ENCODE measurements at regions not wholly inside any gene's neighbourhood (a gene's known extent, or its start where the extent isn't known, plus 50 kb on each side); places are given as distances from the start of the nearest gene placed in this dataset.
"Not testable (repeated sequence)": the region's sequence is repeated elsewhere in the genome, so short reads cannot be mapped to it uniquely, and the experiment has no call there.

DNA sequence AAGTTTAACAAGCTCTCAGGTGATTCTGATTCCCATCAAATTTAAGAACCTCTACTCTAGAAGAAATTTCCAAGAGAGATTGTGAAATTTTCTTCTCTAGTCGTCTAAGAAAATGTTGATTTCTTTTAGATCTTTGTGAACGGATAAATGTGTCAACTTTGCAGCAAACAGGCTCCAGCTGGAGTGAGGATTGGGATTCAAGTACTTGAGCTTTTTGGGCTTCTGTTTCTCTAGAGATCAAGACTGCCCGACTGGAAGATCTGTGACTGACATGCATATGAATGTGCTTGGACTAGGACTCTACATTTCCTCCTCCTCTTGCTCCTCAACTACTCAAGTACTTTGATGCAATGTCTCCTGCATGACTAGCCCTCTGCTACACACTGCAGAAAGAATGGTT is 388.3 kb downstream of the TMEM38B start:
- no peak for DNase-seq (ENCODE audit: low read depth in 4 of 4, low spot score in 3 of 4)

DNA sequence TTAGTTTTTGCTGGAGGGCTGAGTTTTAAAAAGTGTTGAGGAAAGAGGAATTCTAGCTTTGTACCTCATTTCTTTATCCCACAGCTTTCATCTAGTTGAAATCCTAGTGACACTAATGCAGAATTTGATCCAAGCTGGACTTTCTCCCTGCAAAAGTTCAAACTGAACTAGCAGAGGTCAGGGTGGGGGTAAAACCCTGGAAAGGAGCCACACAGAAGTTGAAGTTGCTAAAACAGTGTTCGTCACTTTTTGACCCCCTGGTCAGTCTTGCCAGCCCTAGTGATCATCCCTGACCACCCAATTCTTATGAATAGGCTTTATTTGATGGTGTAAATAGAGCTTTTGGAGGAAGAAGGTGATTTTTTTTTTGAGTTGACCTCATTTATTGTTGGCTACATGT is 390.4 kb downstream of the TMEM38B start:
- DNase-seq (ENCODE audit: low read depth in 4 of 4, low spot score in 3 of 4): no peak

DNA sequence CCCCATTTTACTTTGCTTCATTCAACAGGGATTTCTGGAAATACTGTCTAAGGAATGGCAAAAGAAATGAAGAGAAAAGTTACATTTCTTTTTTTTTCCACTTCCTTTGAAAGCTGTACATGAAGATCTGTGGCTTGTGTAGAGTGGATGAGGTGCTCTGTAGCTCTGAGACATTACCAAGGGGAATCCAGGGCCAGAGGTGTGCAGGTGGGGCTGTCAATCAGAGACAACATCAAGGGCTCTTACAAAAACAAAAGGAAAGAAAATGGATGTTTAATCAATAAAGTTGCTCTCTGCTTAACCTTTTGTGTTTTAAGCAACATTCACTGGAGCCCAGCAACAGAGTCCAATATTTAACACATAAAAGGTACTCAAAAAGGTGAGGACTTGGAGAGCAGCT is 391.1 kb downstream of the TMEM38B start:
- DNase-seq (ENCODE audit: low read depth in 4 of 4, low spot score in 3 of 4): no peak

DNA sequence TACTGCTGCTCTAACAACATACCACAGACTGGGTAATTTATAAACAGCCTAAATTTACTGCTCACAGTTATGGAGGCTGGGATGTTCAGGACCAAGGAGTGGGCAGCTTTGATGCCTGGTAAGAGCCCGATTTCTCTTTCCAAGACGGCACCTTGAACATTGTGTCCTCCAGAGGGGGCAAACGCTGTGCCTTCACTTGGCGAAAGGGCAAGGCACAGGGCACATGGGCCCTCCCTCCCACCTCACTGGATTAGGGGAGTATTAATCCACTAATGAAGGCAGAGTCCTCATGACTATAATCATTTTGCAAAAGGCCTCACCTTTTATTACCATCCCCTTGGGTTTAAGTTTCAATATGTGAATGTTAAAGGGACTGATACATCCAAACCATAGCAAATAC is 397.7 kb downstream of the TMEM38B start:
- no peak for DNase-seq (ENCODE audit: low read depth in 4 of 4, low spot score in 3 of 4)

DNA sequence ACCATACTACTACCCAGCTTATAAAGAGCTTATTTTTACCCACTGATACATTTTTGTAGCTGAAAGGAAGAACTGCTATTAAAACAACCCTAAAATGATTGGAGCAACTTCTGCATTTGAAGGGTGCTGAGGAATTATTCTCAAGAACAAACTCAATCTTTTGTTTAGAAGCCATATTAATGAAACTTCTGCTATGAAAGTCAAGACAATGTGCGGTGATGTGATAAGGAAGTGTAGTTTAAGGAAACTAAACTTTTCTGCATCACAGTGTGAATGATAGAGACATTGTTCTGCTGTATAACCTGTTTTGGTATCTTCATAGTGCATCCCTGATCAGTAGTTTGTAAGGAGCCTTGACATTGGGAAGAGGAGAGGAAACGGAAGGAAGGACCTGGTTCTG is 408.5 kb downstream of the TMEM38B start:
- DNase-seq (ENCODE audit: low read depth in 4 of 4, low spot score in 3 of 4): no peak

DNA sequence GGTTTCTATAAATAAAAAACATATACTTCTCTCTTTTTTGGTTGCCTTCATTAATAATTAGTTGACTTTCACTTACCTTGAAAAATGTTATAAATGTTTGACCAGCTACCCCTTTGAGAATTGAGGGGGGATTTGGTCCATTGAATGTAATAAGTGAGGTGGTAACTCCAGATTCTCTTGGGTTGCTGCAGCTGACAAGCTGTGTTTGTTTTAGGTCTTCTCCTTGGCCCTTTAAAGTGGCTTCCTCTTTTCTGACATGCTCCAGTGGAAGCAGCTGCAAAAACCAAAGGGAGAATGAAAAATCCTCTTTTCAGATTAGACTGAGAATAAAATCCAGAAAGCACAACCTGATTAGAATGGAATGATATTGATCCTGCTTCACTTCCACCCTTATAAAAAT is 410.5 kb downstream of the TMEM38B start:
- no peak for DNase-seq (ENCODE audit: low read depth in 4 of 4, low spot score in 3 of 4)

DNA sequence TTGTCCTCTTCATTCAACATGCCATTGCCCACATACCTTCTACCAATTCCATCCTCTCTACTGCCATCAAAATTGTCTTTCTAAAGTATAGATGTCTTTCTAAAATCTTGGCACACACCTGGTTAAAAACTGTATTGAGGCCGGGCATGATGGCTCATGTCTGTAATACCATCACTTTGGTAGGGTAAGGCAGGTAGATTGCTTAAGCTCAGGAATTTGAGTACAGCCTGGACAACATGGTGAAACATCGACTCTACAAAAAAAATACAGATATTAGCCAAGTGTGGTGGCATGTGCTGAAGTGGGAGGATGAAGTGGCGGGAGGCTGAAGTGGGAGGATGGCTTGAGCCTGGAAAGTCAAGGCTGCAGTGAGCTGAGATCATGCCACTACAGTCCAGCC is 412.1 kb downstream of the TMEM38B start:
- DNase-seq (ENCODE audit: low read depth in 4 of 4, low spot score in 3 of 4): no peak

DNA sequence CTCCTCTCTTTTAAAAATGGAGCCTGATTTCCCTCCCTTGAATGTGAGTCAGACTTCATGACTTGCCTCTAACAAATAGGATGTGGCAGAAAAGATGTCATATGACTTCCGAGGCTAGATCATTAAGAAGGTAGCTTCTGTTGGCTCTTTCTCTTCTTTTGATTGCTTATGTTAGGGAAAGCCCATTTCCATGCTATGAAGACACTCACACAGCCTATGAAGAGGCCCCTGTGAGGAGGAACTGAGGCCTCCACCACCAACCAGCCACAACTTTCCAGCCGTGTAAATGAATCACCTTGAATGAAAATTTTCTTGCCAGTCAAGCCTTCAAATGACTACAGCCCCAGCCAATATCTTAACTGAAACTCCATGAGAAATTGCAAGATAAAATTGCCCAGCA is 413.4 kb downstream of the TMEM38B start:
- DNase-seq (ENCODE audit: low read depth in 4 of 4, low spot score in 3 of 4): no peak

DNA sequence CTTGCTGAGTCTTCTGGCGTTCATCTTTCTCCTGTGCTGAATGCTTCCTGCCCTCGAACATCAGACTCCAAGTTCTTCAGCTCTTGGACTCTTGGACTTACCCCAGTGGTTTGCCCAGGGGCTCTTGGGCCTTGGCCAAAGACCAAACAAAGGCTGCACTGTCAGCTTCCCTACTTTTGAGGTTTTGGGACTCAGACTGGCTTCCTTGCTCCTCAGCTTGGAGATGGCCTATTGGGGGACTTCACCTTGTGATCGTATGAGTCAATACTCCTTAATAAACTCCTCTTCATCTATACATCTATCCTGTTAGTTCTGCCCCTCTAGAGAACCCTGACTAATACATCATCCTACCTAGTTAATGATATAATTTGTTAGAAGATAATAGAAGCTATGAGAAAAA is 415.4 kb downstream of the TMEM38B start:
- not testable (repeated sequence) for DNase-seq (ENCODE audit: low read depth in 4 of 4, low spot score in 3 of 4)

DNA sequence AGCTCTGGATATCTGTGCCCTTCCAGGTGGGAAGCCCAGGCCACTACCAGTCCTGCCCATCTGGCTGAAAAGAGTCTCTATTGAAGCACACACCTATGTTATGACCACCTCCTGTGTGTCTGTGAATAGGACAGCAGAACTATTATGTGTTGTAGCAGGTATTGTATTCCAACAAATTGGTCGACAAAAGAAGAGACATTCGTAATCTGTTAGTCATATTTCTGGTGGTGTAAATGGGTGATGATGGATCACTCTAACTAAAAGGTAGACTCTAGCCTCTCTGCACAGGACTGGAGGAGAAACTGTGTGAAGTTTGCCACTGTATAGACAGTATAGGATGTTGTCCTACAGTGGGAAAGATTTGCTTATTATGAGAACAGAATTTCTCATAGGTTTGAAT is 416.1 kb downstream of the TMEM38B start:
- DNase-seq (ENCODE audit: low read depth in 4 of 4, low spot score in 3 of 4): no peak

DNA sequence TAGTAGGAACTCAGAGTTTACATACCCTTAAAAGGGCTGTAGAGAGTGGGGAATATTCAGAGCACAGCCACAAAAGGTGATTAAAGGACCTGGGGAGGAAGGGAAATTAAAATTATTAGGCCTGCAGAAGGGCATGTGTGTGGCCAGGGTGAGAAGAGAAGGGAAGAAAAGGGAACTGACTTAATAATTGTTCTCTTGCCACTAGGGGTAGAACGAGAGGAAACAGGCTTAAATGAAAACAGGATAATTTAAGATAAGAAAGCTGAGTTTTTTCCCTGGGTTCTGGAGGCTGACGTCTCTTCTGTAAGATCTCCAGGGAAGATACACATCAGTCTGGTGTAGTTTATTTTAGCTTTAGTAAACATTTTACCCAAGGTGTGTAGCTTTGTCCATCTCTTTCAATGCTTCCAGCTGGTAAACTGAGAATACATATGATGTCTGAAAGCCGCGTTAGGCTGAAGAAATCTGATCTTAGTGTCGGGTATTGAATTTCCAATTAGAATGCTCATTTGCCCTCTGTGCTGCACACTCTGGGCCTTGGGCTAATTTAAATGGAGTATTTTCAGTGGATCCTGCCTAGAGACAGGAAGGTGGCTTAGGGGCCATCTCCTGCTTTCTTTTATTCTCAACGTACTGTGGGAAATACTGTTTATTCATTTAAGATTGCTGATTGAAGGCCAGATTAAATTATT is 416.8 kb downstream of the TMEM38B start:
- DNase-seq (ENCODE audit: low read depth in 4 of 4, low spot score in 3 of 4): peak in 2 of 4 donors; percentile 14 to 29

DNA sequence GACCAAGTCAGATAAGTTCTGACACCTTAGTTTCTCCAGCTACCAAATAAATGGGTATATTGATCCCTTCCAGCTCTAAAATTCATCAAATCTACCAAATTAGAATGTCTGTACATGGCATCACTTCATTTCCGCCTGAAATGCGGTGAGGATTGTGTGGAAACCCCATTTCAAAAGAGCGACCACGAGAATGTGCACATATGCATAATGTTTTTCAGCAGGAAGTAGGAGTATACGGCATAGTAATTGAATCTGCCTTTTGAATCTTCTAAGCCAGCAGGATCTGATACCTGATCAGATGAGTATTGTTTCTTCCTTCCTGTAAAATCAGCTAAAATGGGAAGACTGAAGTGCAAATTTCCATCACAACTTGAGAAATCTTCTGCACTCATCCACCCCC is 418.6 kb downstream of the TMEM38B start:
- DNase-seq (ENCODE audit: low read depth in 4 of 4, low spot score in 3 of 4): no peak

DNA sequence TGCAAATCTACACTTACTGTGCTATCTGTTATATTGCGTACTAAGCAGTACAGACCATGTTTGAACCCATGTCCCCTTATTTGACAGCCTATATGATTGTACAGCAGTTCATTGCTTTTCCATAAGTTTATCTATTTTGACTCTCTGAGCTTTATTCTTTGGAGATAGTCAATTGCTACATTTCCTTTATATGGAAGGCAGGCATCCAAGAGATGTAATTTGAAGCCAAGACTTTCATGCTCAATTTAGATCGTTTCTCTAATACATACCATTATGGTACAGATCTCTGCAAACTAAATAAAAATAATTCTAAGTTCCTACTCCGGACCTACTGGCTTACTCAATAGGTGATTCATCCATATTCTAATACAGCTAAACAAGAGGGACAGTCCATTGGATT is 424.8 kb downstream of the TMEM38B start:
- no peak for DNase-seq (ENCODE audit: low read depth in 4 of 4, low spot score in 3 of 4)

DNA sequence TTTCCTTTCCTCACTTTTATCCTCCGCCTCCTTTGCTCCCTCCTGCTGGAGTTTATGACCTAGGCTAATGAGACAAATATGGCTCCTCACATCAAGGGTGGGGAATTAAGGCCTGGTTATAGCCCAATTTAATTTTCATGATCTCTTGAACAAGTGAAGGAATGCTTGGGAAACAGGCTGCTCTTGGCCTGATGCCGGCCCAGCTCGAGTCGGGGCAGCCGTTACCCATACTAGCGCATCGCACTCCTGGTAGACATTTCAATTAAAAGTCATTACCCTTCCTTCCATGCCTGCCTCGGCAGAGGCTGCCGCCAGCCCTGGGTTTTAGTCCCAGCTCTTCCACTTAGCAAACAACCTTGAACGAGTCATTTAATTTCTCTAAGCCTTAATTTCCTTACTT is 425.7 kb downstream of the TMEM38B start:
- no peak for DNase-seq (ENCODE audit: low read depth in 4 of 4, low spot score in 3 of 4)

DNA sequence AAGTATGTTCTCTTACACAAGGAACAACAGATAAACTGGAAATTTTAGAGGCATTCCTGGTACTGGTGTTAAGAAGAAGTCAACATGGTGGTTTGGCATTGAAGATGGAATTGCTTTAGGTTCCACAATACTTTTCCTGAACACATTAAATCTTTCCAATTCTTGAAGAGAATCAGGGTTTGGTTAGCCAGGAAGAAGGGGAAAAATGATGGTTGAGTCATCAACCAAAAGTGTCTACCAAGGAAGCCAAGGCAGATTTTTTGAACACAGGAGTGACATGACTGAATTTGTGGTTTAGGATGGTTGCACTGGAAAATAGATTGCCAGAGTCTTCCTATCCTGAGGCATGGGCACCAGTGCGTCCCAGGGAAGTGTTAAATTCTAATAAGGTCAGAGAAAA is 433.4 kb downstream of the TMEM38B start:
- DNase-seq (ENCODE audit: low read depth in 4 of 4, low spot score in 3 of 4): no peak

DNA sequence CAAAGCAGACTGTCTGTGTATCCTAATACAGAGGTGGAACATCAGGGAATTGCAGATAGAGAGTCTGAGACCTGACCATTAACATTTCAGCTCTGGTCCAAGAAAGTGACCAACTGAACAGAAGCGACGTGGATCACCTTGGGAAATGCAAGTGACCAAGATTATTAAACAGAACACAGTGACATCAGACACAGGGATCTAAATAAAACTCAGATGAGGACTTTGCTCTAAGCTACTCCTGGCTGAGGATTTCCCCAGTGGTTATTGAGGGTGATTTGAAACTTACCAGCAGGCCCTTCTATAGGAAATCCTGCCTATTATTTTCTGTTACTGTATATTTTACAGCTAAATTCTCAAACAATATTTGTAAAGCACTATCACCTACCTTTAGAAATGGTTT is 436.0 kb downstream of the TMEM38B start:
- DNase-seq (ENCODE audit: low read depth in 4 of 4, low spot score in 3 of 4): no peak

DNA sequence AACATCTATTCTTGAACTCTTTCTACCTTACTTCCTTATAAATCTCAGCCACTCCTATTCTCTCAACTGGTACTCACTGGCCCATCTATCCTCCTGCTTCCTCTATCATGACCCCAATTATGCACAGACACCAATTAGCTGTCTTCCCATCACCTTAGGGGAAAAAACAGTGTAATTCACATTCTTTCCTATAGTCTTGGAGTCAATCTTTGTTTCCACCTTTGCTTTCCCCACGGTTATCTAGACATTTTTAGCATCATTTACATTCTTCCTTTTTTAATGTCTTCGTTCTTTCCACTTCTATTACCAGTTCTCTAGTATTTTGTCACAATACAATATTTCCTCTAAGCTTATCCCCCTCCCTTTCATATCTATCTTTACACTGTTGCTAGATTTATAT is 449.4 kb downstream of the TMEM38B start:
- DNase-seq (ENCODE audit: low read depth in 4 of 4, low spot score in 3 of 4): no peak

DNA sequence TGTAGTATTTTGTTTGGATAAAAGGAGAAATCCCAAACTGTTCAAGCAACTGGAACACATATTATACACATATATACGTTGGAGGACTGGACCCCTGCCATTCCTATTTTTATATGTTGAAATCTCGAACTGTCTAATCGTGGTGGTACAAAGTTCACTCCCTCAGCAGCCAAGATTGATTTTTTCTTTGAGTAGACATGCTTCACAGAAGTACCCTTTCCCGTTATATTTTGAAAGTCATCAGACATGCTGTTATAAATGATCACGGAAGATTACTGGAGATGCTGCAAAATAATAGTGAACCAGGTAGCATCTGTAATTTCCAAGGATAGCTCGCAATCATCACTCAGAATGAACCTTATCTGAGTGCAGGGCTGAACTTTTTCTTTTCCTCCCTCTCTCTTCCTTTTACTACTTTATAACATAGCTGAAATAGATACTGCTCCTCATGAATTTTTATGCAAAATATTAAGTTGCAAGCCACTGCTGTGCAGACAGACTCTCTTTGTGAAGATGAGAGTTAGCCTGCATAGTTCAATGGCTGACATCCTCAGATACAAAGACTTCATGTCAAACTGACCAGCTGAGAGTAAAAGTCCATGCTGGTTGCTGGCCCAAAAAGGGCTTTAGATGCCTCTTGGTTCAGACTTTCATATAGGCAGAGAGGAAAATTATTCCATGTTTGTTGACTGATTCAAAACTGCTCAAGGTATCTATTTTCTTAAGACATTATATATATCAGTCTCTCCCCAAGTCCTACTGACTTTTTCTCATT is 451.9 kb downstream of the TMEM38B start:
- DNase-seq (ENCODE audit: low read depth in 4 of 4, low spot score in 3 of 4): no peak

DNA sequence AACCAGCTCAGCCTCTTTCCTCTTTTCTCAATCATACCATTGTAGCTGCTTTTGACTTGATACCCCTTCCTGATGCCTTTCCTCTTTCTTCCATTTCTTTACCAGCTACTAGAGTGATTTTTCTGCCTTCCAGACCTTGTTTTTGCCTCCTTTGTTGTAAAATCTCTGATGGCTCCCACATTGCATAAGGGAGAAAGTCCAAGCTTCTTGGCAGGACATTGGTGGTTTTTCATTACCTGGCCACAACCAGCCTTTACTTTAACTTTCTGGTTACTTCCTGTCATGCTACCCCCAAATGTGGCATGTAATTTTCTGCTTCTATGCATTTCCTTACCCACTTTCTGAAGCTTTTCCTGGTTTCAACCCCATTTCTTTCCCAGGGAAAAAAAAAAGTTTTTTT is 452.5 kb downstream of the TMEM38B start:
- DNase-seq (ENCODE audit: low read depth in 4 of 4, low spot score in 3 of 4): no peak

DNA sequence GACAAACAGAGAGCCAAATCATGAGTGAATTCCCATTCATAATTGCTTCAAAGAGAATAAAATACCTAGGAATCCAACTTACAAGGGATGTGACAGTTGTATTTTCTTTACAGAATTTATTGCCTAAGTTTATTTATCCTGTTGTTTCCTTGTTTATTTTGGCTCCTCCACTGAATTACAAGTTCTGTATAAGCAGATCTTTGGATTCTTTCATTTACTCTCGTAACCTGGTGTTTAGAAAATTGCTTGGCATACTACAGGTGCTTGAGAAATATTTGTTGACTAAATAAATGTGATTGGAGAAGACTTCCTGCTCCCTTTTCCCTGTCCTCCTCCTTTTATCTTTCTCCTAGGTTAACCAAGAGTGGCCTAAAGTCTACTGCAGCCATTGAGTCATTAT is 455.6 kb downstream of the TMEM38B start:
- peak in 1 of 4 donors; percentile 11 for DNase-seq (ENCODE audit: low read depth in 4 of 4, low spot score in 3 of 4)

DNA sequence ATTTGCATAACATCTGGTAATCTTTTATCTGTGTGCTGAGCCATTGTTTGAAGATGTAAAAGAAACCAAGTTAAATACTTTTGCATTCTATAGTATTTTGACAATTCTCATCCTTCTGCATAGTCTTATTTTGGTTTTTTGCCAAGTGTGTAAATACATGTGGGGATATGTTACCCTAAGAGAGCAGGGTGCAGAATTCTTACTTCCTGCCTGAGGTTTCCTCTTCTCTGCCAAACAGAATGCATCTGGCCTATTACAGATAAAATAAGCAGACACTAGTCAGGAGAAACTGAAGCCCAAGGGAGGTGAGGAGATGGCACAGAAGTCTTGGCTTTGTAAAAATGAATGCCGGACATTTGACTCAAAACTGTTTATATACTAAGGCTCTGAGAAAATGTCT is 462.1 kb downstream of the TMEM38B start:
- DNase-seq (ENCODE audit: low read depth in 4 of 4, low spot score in 3 of 4): no peak

DNA sequence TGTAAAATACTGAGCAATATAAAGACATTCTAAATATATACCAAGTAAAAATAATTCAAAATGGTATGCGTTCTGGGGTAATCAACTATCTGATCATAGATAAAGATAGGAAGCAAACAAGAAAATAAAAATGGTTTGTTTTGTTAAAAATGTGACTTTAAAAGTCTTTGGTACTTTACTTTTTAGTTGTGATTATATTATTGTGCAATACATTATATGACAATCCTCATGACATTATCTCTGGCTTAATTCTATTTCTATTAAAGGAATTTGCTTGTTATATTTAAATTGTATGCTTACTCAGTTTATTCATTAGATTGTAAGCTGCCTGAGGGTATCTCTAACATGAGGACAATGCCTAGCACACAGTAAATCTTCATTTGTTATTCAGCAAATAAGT is 477.9 kb downstream of the TMEM38B start:
- no peak for DNase-seq (ENCODE audit: low read depth in 4 of 4, low spot score in 3 of 4)
